K562 (cell line): ENCODE measurements at regions not wholly inside any gene's neighbourhood (a gene's known extent, or its start where the extent isn't known, plus 50 kb on each side); places are given as distances from the start of the nearest gene placed in this dataset.

ENCODE experiments used
- ATAC-seq: fragments of 200-7000 bp; cut with Tn5 transposase; 3 replicates; pipeline ENCODE4 v1.9.1; 2020; ENCODE audit warnings: moderate library complexity
- BruUV-seq: library from RNA; stranded (reverse); fragments of 400-500 nt; replicated peaks from 2 replicates; lab custom pipeline; 2021; lab: Mats Ljungman, UMichigan
- CTCF ChIA-PET: fragments of 300-600 bp; formaldehyde crosslinking; extraction: SDS; loops from one replicate; lab custom pipeline; 2021; ENCODE audit warnings: low intra/inter-chr PET ratio; lab: Yijun Ruan, JAX
- POLR2A ChIA-PET: fragments of 300-600, 350-650 bp; sonication (Branson Sonifier 250); formaldehyde crosslinking; extraction: SDS; loops from one replicate; lab custom pipeline; 2021; ENCODE audit warnings: antibody characterized with exemption, inconsistent platforms; lab: Yijun Ruan, JAX
- DNase-seq, 4 experiments: peaks; one replicate each; pipeline versions ENCODE4 v3.0.0 to v3.0.0-alpha.2; 2011 to 2018; ENCODE audit warnings: low spot score in 3 of 4, mixed read lengths in 3 of 4; ENCODE audit errors: extremely low read depth in 1 of 4
- FAIRE-seq: peaks from 2 replicates; lab custom pipeline; 2011; peaks lifted over from hg19 to GRCh38; lab: Jason Lieb, UNC
- H2AFZ ChIP-seq: 2 replicates; pipeline ENCODE4 v1.6.0; 2011; ENCODE audit warnings: low read depth, low read length, control low read depth, inconsistent platforms
- H3K27ac ChIP-seq: fragments of 200-600 bp; 3 replicates; pipeline ENCODE4 v1.8.0; 2011; ENCODE audit warnings: low read depth, mild to moderate bottlenecking, control low read depth, inconsistent platforms, low read length, moderate library complexity, mixed read lengths; ENCODE audit errors: extremely low read depth
- H3K27me3 ChIP-seq, 2 experiments: fragments of 300-600 bp in 1 of 2; 2 replicates in 1 of 2; 3 replicates in 1 of 2; pipeline versions ENCODE4 v1.6.0 to v1.8.0; 2011; ENCODE audit warnings: inconsistent platforms in 2 of 2, low read length in 2 of 2, mild to moderate bottlenecking in 1 of 2, mixed read lengths in 1 of 2, moderate library complexity in 1 of 2; ENCODE audit not compliant: control insufficient read depth in 2 of 2, insufficient read depth in 2 of 2
- H3K36me3 ChIP-seq: fragments of 300-600 bp; 3 replicates; pipeline ENCODE4 v1.8.0; 2011; ENCODE audit warnings: mild to moderate bottlenecking, low read length, inconsistent platforms; ENCODE audit not compliant: control insufficient read depth, insufficient read depth
- H3K4me1 ChIP-seq, 2 experiments: fragments of 200-600 bp in 1 of 2; replicated peaks in 1 of 2; 2 replicates in 1 of 2; 3 replicates in 1 of 2; pipeline versions ENCODE4 v1.5.1 to v1.8.0; 2011; ENCODE audit warnings: inconsistent platforms in 2 of 2, low read length in 2 of 2, mild to moderate bottlenecking in 1 of 2, mixed read lengths in 1 of 2, moderate library complexity in 1 of 2; ENCODE audit not compliant: control insufficient read depth in 2 of 2, insufficient read depth in 2 of 2
- H3K4me2 ChIP-seq: 2 replicates; pipeline ENCODE4 v1.6.1; 2011; ENCODE audit warnings: low read length, control low read depth, inconsistent platforms, mixed read lengths; ENCODE audit not compliant: insufficient read depth
- H3K4me3 ChIP-seq: fragments of 200-600 bp; sonication (generic), shearing (Covaris generic); 2 replicates; pipeline ENCODE4 v1.5.1; 2016; ENCODE audit warnings: control low read depth, inconsistent platforms
- H3K79me2 ChIP-seq: fragments of 200-600 bp; 3 replicates; pipeline ENCODE4 v1.8.0; 2011; ENCODE audit warnings: low read length, inconsistent platforms; ENCODE audit not compliant: control insufficient read depth, insufficient read depth
- H3K9ac ChIP-seq, 2 experiments: 2 replicates each; pipeline versions ENCODE4 v1.6.0 to v1.6.1; 2011; ENCODE audit warnings: low read depth in 2 of 2, low read length in 2 of 2, control low read depth in 1 of 2, inconsistent platforms in 1 of 2, mild to moderate bottlenecking in 1 of 2, mixed read lengths in 1 of 2; ENCODE audit not compliant: insufficient read depth in 1 of 2
- H3K9me1 ChIP-seq: one replicate; pipeline ENCODE4 v1.6.0; 2011; ENCODE audit warnings: inconsistent platforms, mild to moderate bottlenecking, low read length, moderate library complexity; ENCODE audit not compliant: control insufficient read depth, insufficient read depth
- H3K9me3 ChIP-seq: replicated peaks from 2 replicates; pipeline ENCODE4 v1.5.1; 2011; ENCODE audit warnings: low read depth, low read length, inconsistent platforms; ENCODE audit not compliant: control insufficient read depth, insufficient read depth
- H4K20me1 ChIP-seq: replicated peaks from 2 replicates; pipeline ENCODE4 v1.6.1; 2011; ENCODE audit warnings: low read length, inconsistent platforms, mixed read lengths; ENCODE audit not compliant: control insufficient read depth, insufficient read depth
- GABPB2 ChIP-seq: fragments of 250-450 bp; sonication (Bioruptor Pico); conservative IDR thresholded peaks from 2 replicates; pipeline ENCODE4 v1.5.1; 2021; ENCODE audit warnings: mild to moderate bottlenecking
- GATAD2A ChIP-seq: fragments of 450-650 bp; IDR thresholded peaks from 2 replicates; pipeline ENCODE4 v1.6.1; 2017
- GMEB1 ChIP-seq: fragments of 250-450 bp; sonication (Bioruptor Pico); IDR thresholded peaks from 2 replicates; pipeline ENCODE4 v1.4.0; 2020; ENCODE audit warnings: mild to moderate bottlenecking
- MYC ChIP-seq, 2 experiments: fragments of 250-450 bp in 1 of 2; sonication (Bioruptor Pico) in 1 of 2; IDR thresholded peaks; 2 replicates each; pipeline versions ENCODE4 v1.5.1 to v1.6.1; 2012 to 2021; ENCODE audit warnings: low read depth in 2 of 2, borderline replicate concordance in 1 of 2, improper control_type of control experiment in 1 of 2, low read length in 1 of 2, mild to moderate bottlenecking in 1 of 2, moderate library complexity in 1 of 2
- NCOA2 ChIP-seq, 2 experiments: fragments of 450-650 bp; IDR thresholded peaks; 2 replicates each; pipeline ENCODE4 v1.6.1; 2018; ENCODE audit warnings: mild to moderate bottlenecking in 2 of 2, moderate library complexity in 1 of 2; ENCODE audit not compliant: partially characterized antibody in 2 of 2
- NR2C2 ChIP-seq, 2 experiments: fragments of 200-800 bp in 1 of 2; sonication (Bioruptor generic) in 1 of 2; sonication (generic) in 1 of 2; formaldehyde crosslinking in 1 of 2; IDR thresholded peaks; 2 replicates each; pipeline versions ENCODE4 v1.6.1 to v1.8.0; 2016 to 2022; ENCODE audit warnings: mild to moderate bottlenecking in 1 of 2, missing compliant biosample characterization in 1 of 2, missing genetic modification characterization in 1 of 2, missing genetic modification reagents in 1 of 2
- PRPF4 ChIP-seq: fragments of 200-400 bp; formaldehyde crosslinking; IDR thresholded peaks from one replicate; pipeline ENCODE4 v1.6.1; 2017; ENCODE audit warnings: low read length, low read depth, mild to moderate bottlenecking; ENCODE audit not compliant: insufficient read depth, poor library complexity, severe bottlenecking
- PTBP1 ChIP-seq: fragments of 200-400 bp; formaldehyde crosslinking; IDR thresholded peaks from 2 replicates; pipeline ENCODE4 v1.6.1; 2017; ENCODE audit warnings: low read depth, low read length
- SOX6 ChIP-seq: fragments of 450-650 bp; IDR thresholded peaks from 2 replicates; pipeline ENCODE4 v1.6.1; 2014; ENCODE audit warnings: mild to moderate bottlenecking
- ZNF445 ChIP-seq: fragments of 250-450 bp; sonication (Bioruptor Pico); IDR thresholded peaks from 2 replicates; pipeline ENCODE4 v1.4.0; 2020; ENCODE audit warnings: low read depth, mild to moderate bottlenecking, moderate library complexity
- ZNF518B ChIP-seq: fragments of 250-450 bp; sonication (Bioruptor Pico); IDR thresholded peaks from 2 replicates; pipeline ENCODE4 v1.5.0; 2021; ENCODE audit warnings: mild to moderate bottlenecking, moderate library complexity
- ZSCAN29 ChIP-seq: fragments of 450-650 bp; IDR thresholded peaks from 2 replicates; pipeline ENCODE4 v1.6.1; 2017
- WGBS: fragments of 100-300 bp; shearing (Covaris generic); methylation state at CpG from one replicate; pipeline ENCODE4 v1.1.6; 2016; ENCODE audit warnings: low coverage, mixed read lengths; ENCODE audit not compliant: insufficient coverage; ENCODE audit errors: missing lambda C conversion rate; 5-methylcytosine and 5-hydroxymethylcytosine counted together
- in situ Hi-C: fragments of 300-500 bp; cut with MboI; formaldehyde crosslinking; loops from 4 replicates; pipeline ENCODE4 v1.15.0; 2018; ENCODE audit warnings: inconsistent platforms, mixed read lengths
- intact Hi-C: fragments of 100-400 bp; cut with micrococcal nuclease; formaldehyde crosslinking; loops from 2 replicates; pipeline ENCODE4 v1.14.2; 2022
- TF ChIP-seq, protein P1 (sequence below): sonication (generic); formaldehyde crosslinking; IDR thresholded peaks from 2 replicates; pipeline ENCODE4 v1.8.0; 2022; ENCODE audit warnings: mild to moderate bottlenecking, missing genetic modification reagents

- H4K20me1 ChIP-seq = peaks cover 5% of the 10 kb centered on the region; the same call in 1 of the 2 replicates
- H2AFZ ChIP-seq = no peak overlapping the region
- no peak overlapping the region for H3K4me3 ChIP-seq
- peak overlapping the region in 1 of 2 experiments; percentile 8; a peak in 1 of 4 replicates for H3K9ac ChIP-seq
- 68% methylated on average over 22 of the region's 22 CpGs for WGBS
- DNase-seq (no peak), ATAC-seq (no peak), FAIRE-seq (no peak)
- H3K4me2 ChIP-seq = no peak overlapping the region
- H3K27me3 ChIP-seq = no peaks in the 10 kb centered on the region
- in situ Hi-C loops = no loop called here
- no peak overlapping the region for H3K27ac ChIP-seq
- H3K79me2 ChIP-seq = peaks cover 28% of the 10 kb centered on the region; the same call in 2 of the 3 replicates
- no peaks in the 10 kb centered on the region; the same call in 2 of the 3 replicates for H3K36me3 ChIP-seq
- ChIA-PET POLR2A (no interaction called here), CTCF (no interaction called here)
- H3K9me3 ChIP-seq = no peaks in the 10 kb centered on the region
- peaks cover 18 to 32% of the 10 kb centered on the region in 2 experiments; a peak in 4 of 5 replicates for H3K4me1 ChIP-seq
- peaks cover 4% of the 10 kb centered on the region for H3K9me1 ChIP-seq
- no TSS peak for BruUV-seq
- intact Hi-C loops = no loop called here
- TF ChIP-seq NCOA2 (IDR thresholded peaks at IDR 0.05; ENCODE audit: partially characterized antibody in 2 of 2) (no peak), GMEB1 (no peak), GABPB2 (CRISPR knock-in tag) (no peak), NR2C2 (CRISPR knock-in tag; IDR thresholded peaks at IDR 0.05) (no peak), NR2C2 (tag; IDR thresholded peaks at IDR 0.05) (no peak), ZNF518B (CRISPR knock-in tag) (no peak), MYC (IDR thresholded peaks at IDR 0.05; ENCODE audit: low read depth, low read length) (no peak), MYC (CRISPR knock-in tag; IDR thresholded peaks at IDR 0.05; ENCODE audit: borderline replicate concordance, low read depth) (no peak), GATAD2A (no peak), ZNF445 (no peak), PTBP1 (no peak), ZSCAN29 (no peak), PRPF4 (no peak), SOX6 (no peak)
- TF ChIP-seq, protein P1, sequence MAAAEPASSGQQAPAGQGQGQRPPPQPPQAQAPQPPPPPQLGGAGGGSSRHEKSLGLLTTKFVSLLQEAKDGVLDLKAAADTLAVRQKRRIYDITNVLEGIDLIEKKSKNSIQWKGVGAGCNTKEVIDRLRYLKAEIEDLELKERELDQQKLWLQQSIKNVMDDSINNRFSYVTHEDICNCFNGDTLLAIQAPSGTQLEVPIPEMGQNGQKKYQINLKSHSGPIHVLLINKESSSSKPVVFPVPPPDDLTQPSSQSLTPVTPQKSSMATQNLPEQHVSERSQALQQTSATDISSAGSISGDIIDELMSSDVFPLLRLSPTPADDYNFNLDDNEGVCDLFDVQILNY (CRISPR knock-in tag) = no peak
Observed at GRCh38 chr16:85195900-85196772, 83.9 kb upstream of the CIBAR2 start.
